ENCODE measurements at regions not wholly inside any gene's neighbourhood (a gene's known extent, or its start where the extent isn't known, plus 50 kb on each side); places are given as distances from the start of the nearest gene placed in this dataset.

DNA sequence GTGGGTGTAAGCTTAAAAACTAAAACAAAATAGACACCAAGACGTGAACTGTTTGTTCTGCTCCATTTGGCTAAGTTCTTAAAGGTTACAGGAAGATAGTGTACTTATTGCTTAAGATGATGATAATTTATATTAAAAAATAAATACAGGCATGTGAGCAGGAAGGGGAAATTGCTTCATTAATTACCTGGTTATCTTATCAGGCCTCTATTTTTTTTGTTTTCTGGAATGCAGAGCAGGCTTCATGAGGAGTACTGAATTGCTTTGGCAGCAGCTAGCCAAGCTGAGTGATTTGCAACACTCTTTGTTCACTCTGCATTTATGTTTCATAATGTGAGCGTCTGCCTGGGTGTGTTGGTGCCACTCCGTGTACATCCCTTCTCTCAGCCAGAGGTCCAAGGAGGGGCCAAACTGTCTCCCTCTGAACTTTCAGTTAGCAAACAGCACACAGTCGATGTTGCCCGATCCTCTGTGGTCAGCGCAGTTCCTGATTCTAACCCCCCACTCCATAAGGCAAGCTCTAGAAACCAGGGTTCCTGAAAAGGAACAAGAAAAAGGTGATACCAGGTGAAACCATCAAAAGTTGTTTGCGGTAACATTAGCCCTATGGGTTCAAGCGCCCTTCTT is 348.2 kb downstream of the SPRY1 start:
- TF ChIP-seq CTCF (IDR thresholded peaks at IDR 0.05; ENCODE audit: low read depth, low read length), result no peak
- no peak overlapping the region for H3K4me3 ChIP-seq (ENCODE audit: low read depth, low read length)

- H3K4me3 ChIP-seq (ENCODE audit: low read depth, low read length), result no peak overlapping the region
- TF ChIP-seq CTCF (IDR thresholded peaks at IDR 0.05; ENCODE audit: low read depth, low read length), result 0 out of 2 replicates have a peak, but pooled peaks have one; percentile 8
Observed at GRCh38 chr4:123747016-123747415, 350.4 kb downstream of the SPRY1 start.

DNA sequence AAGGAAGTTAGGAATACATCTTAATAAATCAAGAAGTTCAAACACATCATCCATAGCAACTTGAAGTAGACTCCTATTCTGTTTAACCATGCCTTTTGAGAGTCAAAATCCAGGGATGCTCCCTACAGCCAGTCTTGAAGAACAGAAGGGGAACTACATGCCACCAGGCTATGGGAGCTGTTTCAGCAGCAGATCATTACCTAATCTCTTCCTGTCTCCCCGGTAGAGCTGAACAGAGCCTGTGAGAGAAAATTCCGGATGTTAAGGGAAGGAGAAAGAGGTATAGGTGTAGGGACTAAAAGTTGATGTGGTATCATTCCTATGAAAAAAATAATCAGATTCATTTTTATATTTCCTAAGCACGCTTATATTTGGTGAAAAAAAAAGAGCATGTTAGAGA is 352.2 kb downstream of the SPRY1 start:
- TF ChIP-seq CTCF (IDR thresholded peaks at IDR 0.05; ENCODE audit: low read depth, low read length), result no peak
- no peak overlapping the region for H3K4me3 ChIP-seq (ENCODE audit: low read depth, low read length)

DNA sequence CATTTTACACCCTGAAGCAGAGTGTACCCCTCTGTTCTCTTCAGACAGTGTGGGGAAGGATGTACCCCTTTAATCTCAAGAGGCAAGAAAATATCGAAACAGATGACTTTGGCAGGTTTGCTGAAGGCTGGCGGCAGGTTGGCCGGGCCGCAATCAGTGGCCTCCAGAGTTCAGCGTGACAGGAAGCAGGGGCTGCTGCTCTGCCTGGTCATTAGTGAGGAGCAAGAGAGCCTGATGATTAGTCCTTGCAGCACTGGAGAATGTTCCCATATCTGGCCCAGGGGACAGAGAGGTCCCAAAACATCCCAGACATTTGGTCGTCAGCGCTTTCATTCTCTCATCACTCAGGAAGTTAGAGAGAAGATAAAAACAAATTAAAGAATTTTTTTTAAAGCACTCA is 352.8 kb downstream of the SPRY1 start:
- TF ChIP-seq CTCF (IDR thresholded peaks at IDR 0.05; ENCODE audit: low read depth, low read length), result no peak
- H3K4me3 ChIP-seq (ENCODE audit: low read depth, low read length), result no peak overlapping the region

- TF ChIP-seq CTCF (IDR thresholded peaks at IDR 0.05; ENCODE audit: low read depth, low read length), result no peak
- H3K4me3 ChIP-seq (ENCODE audit: low read depth, low read length), result no peak overlapping the region
Observed at GRCh38 chr4:123750044-123750443, 353.4 kb downstream of the SPRY1 start.

DNA sequence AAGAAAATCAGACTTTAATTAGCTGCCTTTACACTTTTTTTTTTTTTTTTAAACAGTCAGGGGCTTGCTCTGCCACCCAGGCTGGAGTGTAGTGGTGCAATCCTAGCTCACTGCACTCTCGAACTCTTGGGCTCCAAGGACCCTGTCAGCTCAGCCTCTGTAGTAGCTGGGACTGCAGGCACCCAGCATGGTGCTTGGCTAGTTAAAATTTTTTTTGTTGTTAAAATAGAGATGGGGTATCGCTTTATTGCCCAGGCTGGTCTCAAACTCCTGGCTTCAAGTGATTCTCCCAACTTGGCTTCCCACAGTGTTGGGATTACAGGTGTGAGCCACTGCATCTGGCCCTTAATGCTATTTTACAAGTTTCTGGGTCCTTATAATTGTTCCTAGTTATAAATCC is 359.1 kb downstream of the SPRY1 start:
- TF ChIP-seq CTCF (IDR thresholded peaks at IDR 0.05; ENCODE audit: low read depth, low read length), result no peak
- no peak overlapping the region for H3K4me3 ChIP-seq (ENCODE audit: low read depth, low read length)

DNA sequence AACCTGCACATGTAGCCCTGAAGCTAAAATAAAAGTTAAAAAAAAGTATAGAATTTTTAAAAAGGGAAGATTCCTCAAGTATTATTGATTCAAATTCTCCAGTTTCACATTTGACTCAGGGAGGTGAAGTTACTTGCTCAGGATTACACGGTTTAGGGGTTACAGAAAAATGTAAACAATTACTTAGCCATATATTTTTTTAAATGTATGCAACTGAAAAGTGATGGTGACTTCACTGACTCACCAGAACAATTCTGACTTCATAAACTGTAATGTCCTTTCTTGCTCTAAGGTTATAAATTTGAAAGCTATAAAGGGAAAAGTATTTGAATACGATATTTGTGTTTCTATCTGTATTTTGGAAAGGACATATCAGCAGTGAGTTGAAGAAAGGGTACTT is 371.2 kb downstream of the SPRY1 start:
- H3K4me3 ChIP-seq (ENCODE audit: low read depth, low read length), result no peak overlapping the region
- TF ChIP-seq CTCF (IDR thresholded peaks at IDR 0.05; ENCODE audit: low read depth, low read length), result no peak
